ENCODE measurements at regions not wholly inside any gene's neighbourhood (a gene's known extent, or its start where the extent isn't known, plus 50 kb on each side); places are given as distances from the start of the nearest gene placed in this dataset.
A peak's percentile ranks its signal among the peaks of the same experiment; 100 is the strongest.

GRCh38 chrY:19142093-19142492, 368.6 kb upstream of the HSFY2 start:
- Histone ChIP-seq H3K4me1 (ENCODE audit: control insufficient read depth, insufficient read depth, low read length, unreplicated experiment) (no peaks in the 10 kb centered on the region), H2AFZ (ENCODE audit: low read length, unreplicated experiment) (no peak overlapping the region), H3K79me2 (ENCODE audit: control insufficient read depth, insufficient read depth, low read length, unreplicated experiment) (no peaks in the 10 kb centered on the region), H3K36me3 (ENCODE audit: insufficient read depth, low read length) (no peaks in the 10 kb centered on the region), H3K4me3 (ENCODE audit: low read depth, low read length) (no peak overlapping the region), H3K27ac (ENCODE audit: low read depth, low read length) (no peak overlapping the region), H3K27me3 (ENCODE audit: insufficient read depth, low read length) (no peaks in the 10 kb centered on the region)

DNA sequence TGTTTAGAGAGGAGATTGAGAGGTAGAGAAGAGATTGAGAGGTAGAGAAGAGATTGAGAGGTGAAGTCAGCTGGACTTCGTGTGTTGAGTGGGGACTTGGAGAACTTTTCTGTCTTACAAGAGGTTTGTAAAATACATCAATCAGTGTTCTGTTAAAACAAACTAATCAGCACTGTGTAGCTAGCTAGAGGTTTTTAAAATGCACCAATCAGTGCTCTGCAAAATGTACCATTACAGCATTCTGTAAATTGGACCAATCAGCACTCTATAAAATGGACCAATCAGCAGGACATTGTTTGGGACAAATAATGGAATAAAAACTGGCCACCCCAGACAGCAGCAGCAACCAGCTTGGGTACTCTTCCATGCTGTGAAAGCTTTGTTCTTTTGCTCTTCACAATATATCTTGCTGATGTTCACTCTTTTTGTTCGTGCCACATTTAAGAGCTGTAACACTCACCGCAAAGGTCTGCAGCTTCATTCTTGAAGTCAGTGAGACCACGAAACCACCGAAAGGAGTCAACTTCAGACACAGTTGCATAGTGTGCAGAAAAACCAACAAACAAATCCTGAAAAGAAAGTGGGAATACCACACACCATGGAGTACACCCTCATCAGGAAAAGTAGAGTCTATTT, 366.9 kb upstream of the HSFY2 start:
- Histone ChIP-seq H3K36me3 (ENCODE audit: insufficient read depth, low read length) (no peaks in the 10 kb centered on the region), H3K27me3 (ENCODE audit: insufficient read depth, low read length) (no peaks in the 10 kb centered on the region), H2AFZ (ENCODE audit: low read length, unreplicated experiment) (no peak overlapping the region), H3K27ac (ENCODE audit: low read depth, low read length) (no peak overlapping the region), H3K4me1 (ENCODE audit: control insufficient read depth, insufficient read depth, low read length, unreplicated experiment) (no peaks in the 10 kb centered on the region), H3K79me2 (ENCODE audit: control insufficient read depth, insufficient read depth, low read length, unreplicated experiment) (no peaks in the 10 kb centered on the region), H3K4me3 (ENCODE audit: low read depth, low read length) (no peak overlapping the region)

GRCh38 chrY:19134426-19134825, 360.9 kb upstream of the HSFY2 start:
- Histone ChIP-seq H3K27ac (ENCODE audit: low read depth, low read length) (no peak overlapping the region), H3K36me3 (ENCODE audit: insufficient read depth, low read length) (no peaks in the 10 kb centered on the region), H3K27me3 (ENCODE audit: insufficient read depth, low read length) (no peaks in the 10 kb centered on the region), H3K79me2 (ENCODE audit: control insufficient read depth, insufficient read depth, low read length, unreplicated experiment) (no peaks in the 10 kb centered on the region), H3K4me1 (ENCODE audit: control insufficient read depth, insufficient read depth, low read length, unreplicated experiment) (no peaks in the 10 kb centered on the region), H2AFZ (ENCODE audit: low read length, unreplicated experiment) (no peak overlapping the region), H3K4me3 (ENCODE audit: low read depth, low read length) (no peak overlapping the region)

DNA sequence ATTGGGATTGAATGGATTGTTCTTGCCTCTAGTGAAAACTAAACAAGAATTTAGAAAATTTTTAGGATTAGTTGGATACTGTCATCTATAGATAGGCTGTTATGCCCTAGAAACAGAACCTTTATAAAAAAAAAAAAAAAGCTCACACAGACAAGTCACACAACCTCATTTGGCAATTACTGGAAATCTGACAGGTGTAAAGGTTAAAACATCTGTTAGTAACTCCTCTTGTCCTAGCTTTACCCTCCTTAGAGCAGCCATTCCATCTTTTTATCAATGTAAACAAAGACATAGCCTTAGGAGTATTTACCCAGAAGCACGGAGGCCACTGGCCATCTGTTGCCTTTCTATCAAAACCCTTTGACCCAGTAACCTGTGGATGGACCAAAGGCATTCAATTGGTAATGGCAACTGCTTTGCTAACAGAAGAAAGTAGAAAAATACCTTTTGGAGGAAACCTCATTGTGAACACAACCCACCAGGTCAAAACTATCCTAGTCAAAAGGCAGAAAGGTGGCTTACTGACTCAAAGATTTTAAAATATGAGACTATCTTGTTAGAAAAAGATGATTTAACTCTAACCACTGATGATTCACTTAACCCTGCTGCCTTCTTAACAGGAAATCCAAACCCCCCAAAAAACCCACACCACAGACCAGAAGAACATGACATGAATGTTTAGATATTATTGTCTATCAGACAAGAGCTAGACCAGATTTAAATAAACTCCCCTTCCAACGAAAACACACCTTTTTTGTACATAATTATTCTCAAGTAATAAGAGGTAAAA, 357.2 kb upstream of the HSFY2 start:
- H3K4me3 ChIP-seq (ENCODE audit: low read depth, low read length): no peak overlapping the region
- no peak overlapping the region for H3K27ac ChIP-seq (ENCODE audit: low read depth, low read length)
- no peaks in the 10 kb centered on the region for H3K79me2 ChIP-seq (ENCODE audit: control insufficient read depth, insufficient read depth, low read length, unreplicated experiment)
- no peak overlapping the region for H2AFZ ChIP-seq (ENCODE audit: low read length, unreplicated experiment)
- H3K4me1 ChIP-seq (ENCODE audit: control insufficient read depth, insufficient read depth, low read length, unreplicated experiment): no peaks in the 10 kb centered on the region
- no peaks in the 10 kb centered on the region for H3K27me3 ChIP-seq (ENCODE audit: insufficient read depth, low read length)
- H3K36me3 ChIP-seq (ENCODE audit: insufficient read depth, low read length): no peaks in the 10 kb centered on the region

- Histone ChIP-seq H3K4me1 (ENCODE audit: control insufficient read depth, insufficient read depth, low read length, unreplicated experiment) (no peaks in the 10 kb centered on the region), H3K36me3 (ENCODE audit: insufficient read depth, low read length) (no peaks in the 10 kb centered on the region), H3K27ac (ENCODE audit: low read depth, low read length) (no peak overlapping the region), H3K27me3 (ENCODE audit: insufficient read depth, low read length) (no peaks in the 10 kb centered on the region), H3K4me3 (ENCODE audit: low read depth, low read length) (no peak overlapping the region), H2AFZ (ENCODE audit: low read length, unreplicated experiment) (no peak overlapping the region), H3K79me2 (ENCODE audit: control insufficient read depth, insufficient read depth, low read length, unreplicated experiment) (no peaks in the 10 kb centered on the region)
Observed at GRCh38 chrY:19126889-19127288, 353.4 kb upstream of the HSFY2 start.

DNA sequence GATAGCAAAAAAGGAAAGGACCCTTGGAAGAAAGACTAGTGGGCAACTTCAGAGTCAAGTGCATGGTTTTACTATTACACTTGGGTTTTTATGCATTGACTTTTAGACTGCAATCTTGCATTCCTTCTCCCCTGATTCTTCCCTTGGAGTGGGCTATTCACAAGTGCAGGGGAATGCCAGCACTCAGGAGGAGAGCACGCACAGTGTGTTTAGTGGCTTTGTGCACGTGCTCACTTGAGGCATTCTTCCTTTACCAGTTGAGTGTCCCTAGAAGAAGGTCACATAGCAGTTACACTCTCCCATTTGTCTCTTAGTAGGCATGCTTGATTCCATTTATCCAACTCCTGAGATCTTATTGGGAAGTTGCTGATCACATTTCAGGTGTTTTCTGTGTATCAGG, 351.1 kb upstream of the HSFY2 start:
- H3K27ac ChIP-seq (ENCODE audit: low read depth, low read length): no peak overlapping the region
- no peaks in the 10 kb centered on the region for H3K36me3 ChIP-seq (ENCODE audit: insufficient read depth, low read length)
- no peaks in the 10 kb centered on the region for H3K79me2 ChIP-seq (ENCODE audit: control insufficient read depth, insufficient read depth, low read length, unreplicated experiment)
- no peaks in the 10 kb centered on the region for H3K27me3 ChIP-seq (ENCODE audit: insufficient read depth, low read length)
- H3K4me3 ChIP-seq (ENCODE audit: low read depth, low read length): no peak overlapping the region
- H3K4me1 ChIP-seq (ENCODE audit: control insufficient read depth, insufficient read depth, low read length, unreplicated experiment): no peaks in the 10 kb centered on the region
- no peak overlapping the region for H2AFZ ChIP-seq (ENCODE audit: low read length, unreplicated experiment)

DNA sequence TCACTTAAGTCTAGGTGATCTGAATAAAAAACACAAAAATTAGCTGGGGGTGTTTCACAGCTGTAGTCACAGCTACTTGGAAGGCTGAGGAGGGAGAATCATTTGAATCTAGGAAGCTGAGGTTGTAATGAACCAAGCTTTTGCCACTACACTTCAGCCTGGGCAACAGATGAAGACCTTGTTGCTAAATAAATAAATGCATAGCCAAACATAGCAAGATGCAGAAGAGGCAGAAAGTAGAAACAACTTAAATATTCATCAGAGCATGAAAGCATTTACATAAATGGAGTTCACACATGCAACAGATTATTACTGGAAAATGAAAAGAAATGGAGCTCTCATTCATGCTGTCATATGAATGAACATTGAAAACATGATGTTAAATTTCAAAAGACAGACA, 348.9 kb upstream of the HSFY2 start:
- Histone ChIP-seq H3K36me3 (ENCODE audit: insufficient read depth, low read length) (no peaks in the 10 kb centered on the region), H3K4me3 (ENCODE audit: low read depth, low read length) (no peak overlapping the region), H3K79me2 (ENCODE audit: control insufficient read depth, insufficient read depth, low read length, unreplicated experiment) (no peaks in the 10 kb centered on the region), H3K27me3 (ENCODE audit: insufficient read depth, low read length) (no peaks in the 10 kb centered on the region), H3K4me1 (ENCODE audit: control insufficient read depth, insufficient read depth, low read length, unreplicated experiment) (no peaks in the 10 kb centered on the region), H3K27ac (ENCODE audit: low read depth, low read length) (no peak overlapping the region), H2AFZ (ENCODE audit: low read length, unreplicated experiment) (no peak overlapping the region)

- Histone ChIP-seq H3K4me1 (ENCODE audit: control insufficient read depth, insufficient read depth, low read length, unreplicated experiment) (no peaks in the 10 kb centered on the region), H3K27me3 (ENCODE audit: insufficient read depth, low read length) (no peaks in the 10 kb centered on the region), H2AFZ (ENCODE audit: low read length, unreplicated experiment) (no peak overlapping the region), H3K4me3 (ENCODE audit: low read depth, low read length) (no peak overlapping the region), H3K79me2 (ENCODE audit: control insufficient read depth, insufficient read depth, low read length, unreplicated experiment) (no peaks in the 10 kb centered on the region), H3K36me3 (ENCODE audit: insufficient read depth, low read length) (no peaks in the 10 kb centered on the region), H3K27ac (ENCODE audit: low read depth, low read length) (no peak overlapping the region)
Observed at GRCh38 chrY:19098349-19098748, 324.8 kb upstream of the HSFY2 start.

- H3K36me3 ChIP-seq (ENCODE audit: insufficient read depth, low read length): no peaks in the 10 kb centered on the region
- no peak overlapping the region for H2AFZ ChIP-seq (ENCODE audit: low read length, unreplicated experiment)
- no peaks in the 10 kb centered on the region for H3K79me2 ChIP-seq (ENCODE audit: control insufficient read depth, insufficient read depth, low read length, unreplicated experiment)
- H3K4me3 ChIP-seq (ENCODE audit: low read depth, low read length): no peak overlapping the region
- H3K27me3 ChIP-seq (ENCODE audit: insufficient read depth, low read length): no peaks in the 10 kb centered on the region
- H3K4me1 ChIP-seq (ENCODE audit: control insufficient read depth, insufficient read depth, low read length, unreplicated experiment): no peaks in the 10 kb centered on the region
- H3K27ac ChIP-seq (ENCODE audit: low read depth, low read length): no peak overlapping the region
Observed at GRCh38 chrY:19095460-19095859, 321.9 kb upstream of the HSFY2 start.

DNA sequence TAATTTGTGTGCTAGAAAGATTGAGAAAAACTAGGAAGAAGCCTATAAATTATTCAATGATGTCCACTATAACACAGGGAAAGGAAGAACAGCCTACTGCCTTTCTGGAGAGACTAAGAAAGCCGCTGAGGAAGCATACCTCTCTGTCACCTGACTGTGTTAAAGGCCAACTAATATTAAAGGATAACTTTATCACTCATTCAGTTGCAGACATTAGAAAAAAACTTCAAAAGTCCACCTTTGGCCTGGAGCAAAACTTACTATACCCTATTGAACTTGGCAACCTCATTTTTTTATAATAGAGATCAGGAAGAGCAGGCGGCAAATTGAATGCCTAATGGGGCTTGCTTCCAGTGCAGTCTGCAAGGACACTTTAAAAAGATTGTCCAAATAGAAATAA, 309.5 kb upstream of the HSFY2 start:
- H3K4me3 ChIP-seq (ENCODE audit: low read depth, low read length): no peak overlapping the region
- no peaks in the 10 kb centered on the region for H3K4me1 ChIP-seq (ENCODE audit: control insufficient read depth, insufficient read depth, low read length, unreplicated experiment)
- H3K79me2 ChIP-seq (ENCODE audit: control insufficient read depth, insufficient read depth, low read length, unreplicated experiment): no peaks in the 10 kb centered on the region
- H3K27me3 ChIP-seq (ENCODE audit: insufficient read depth, low read length): no peaks in the 10 kb centered on the region
- H2AFZ ChIP-seq (ENCODE audit: low read length, unreplicated experiment): no peak overlapping the region
- H3K36me3 ChIP-seq (ENCODE audit: insufficient read depth, low read length): no peaks in the 10 kb centered on the region
- no peak overlapping the region for H3K27ac ChIP-seq (ENCODE audit: low read depth, low read length)

DNA sequence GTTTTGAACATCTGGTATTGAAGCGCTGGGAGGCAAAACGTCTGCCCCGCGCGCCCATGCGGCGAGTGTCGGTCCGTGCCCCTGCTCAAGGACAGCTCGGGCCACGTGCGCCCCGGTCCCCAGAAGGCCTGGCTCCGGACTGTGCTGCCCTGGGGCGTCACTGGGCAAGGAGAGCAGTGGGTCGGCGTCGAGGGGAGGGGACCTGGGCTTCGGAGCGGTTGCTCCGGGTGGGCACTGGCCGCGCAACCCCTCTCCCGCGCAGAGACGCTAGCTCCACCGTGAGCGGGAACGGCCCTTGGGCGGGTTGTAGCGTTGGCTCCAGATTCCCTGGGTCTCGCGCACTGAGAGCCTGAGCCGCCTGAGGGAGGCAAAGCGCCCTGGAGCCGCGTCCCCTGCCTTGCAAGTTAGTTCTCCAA, 304.2 kb upstream of the HSFY2 start:
- peaks cover 14% of the 10 kb centered on the region for H3K79me2 ChIP-seq (ENCODE audit: control insufficient read depth, insufficient read depth, low read length, unreplicated experiment)
- H3K27ac ChIP-seq (ENCODE audit: low read depth, low read length): peak overlapping the region; percentile 26; the same call in 1 of the 2 replicates
- no peaks in the 10 kb centered on the region for H3K36me3 ChIP-seq (ENCODE audit: insufficient read depth, low read length)
- H3K4me3 ChIP-seq (ENCODE audit: low read depth, low read length): peak overlapping the region; percentile 89
- peak overlapping the region; percentile 44 for H2AFZ ChIP-seq (ENCODE audit: low read length, unreplicated experiment)
- H3K4me1 ChIP-seq (ENCODE audit: control insufficient read depth, insufficient read depth, low read length, unreplicated experiment): no peaks in the 10 kb centered on the region
- no peaks in the 10 kb centered on the region for H3K27me3 ChIP-seq (ENCODE audit: insufficient read depth, low read length)

Data from ACC112 (cell line).